GM23248 (cell line): ENCODE measurements at regions not wholly inside any gene's neighbourhood (a gene's known extent, or its start where the extent isn't known, plus 50 kb on each side); places are given as distances from the start of the nearest gene placed in this dataset.

Experiments
- EZH2 ChIP-seq: fragments of 200-600 bp; sonication (generic); IDR thresholded peaks from 2 replicates; pipeline ENCODE4 v1.6.1; 2018; ENCODE audit warnings: antibody characterized with exemption, mild to moderate bottlenecking; ENCODE audit not compliant: insufficient read depth, poor library complexity, severe bottlenecking
- EZH2phosphoT487 ChIP-seq: fragments of 200-600 bp; sonication (generic); IDR thresholded peaks from 2 replicates; pipeline ENCODE4 v1.6.1; 2018; ENCODE audit warnings: antibody characterized with exemption, moderate library complexity, mild to moderate bottlenecking, low read depth; ENCODE audit not compliant: insufficient read depth

DNA sequence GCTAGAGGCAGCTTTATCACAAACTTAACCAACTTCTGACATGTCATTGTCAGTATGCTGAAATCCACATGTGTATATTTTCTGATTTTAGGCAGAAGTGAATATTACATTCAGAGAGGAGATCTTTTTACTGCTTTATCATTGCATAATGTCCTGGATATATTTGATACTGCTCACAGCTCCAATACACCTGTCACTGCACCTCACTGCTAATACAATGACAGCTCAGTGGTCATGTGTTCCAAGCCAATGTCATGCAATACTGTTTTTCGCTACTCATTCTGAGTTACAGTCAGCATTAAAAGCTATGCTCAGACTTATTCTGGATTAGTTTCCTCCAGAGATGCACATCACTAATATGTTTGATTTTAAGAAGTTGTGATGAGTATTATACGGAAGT, 1604.6 kb downstream of the HACE1 start:
- TF ChIP-seq EZH2 (no peak), EZH2phosphoT487 (no peak)
